ENCODE measurements at regions not wholly inside any gene's neighbourhood (a gene's known extent, or its start where the extent isn't known, plus 50 kb on each side); places are given as distances from the start of the nearest gene placed in this dataset.

DNA sequence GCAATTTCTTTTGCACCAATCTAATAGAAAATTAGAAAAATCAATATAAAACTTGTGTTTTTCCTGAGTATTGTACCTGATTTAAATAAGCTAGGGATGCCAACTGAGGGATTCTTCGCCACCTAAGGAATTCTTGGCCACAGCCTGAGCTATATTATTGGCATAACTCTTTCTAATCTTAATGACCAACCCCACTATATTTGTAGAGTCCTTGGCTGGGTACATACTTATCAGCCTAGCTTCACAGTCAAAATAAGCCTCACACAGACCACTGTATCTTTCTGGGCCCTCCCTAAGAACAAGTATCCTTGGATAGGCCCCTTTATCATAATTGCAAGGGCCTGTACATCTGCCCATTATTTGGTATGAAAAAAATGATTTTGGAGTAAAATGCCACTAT lies 247.1 kb downstream of the DUSP6 start:
- Histone ChIP-seq H3K27ac (no peak overlapping the region), H3K9me3 (no peaks in the 10 kb centered on the region), H3K4me3 (no peak overlapping the region), H3K27me3 (replicated peaks; ENCODE audit: insufficient read depth) (no peaks in the 10 kb centered on the region), H3K4me1 (ENCODE audit: control insufficient read depth in 1 of 2, low read depth in 2 of 2) (no peaks in the 10 kb centered on the region), H3K36me3 (no peaks in the 10 kb centered on the region)
- ATAC-seq (ENCODE audit: insufficient number of reproducible peaks, low FRiP score, low read depth) (no peak), DNase-seq (ENCODE audit: low spot score) (no peak)
- TF ChIP-seq, protein P1, sequence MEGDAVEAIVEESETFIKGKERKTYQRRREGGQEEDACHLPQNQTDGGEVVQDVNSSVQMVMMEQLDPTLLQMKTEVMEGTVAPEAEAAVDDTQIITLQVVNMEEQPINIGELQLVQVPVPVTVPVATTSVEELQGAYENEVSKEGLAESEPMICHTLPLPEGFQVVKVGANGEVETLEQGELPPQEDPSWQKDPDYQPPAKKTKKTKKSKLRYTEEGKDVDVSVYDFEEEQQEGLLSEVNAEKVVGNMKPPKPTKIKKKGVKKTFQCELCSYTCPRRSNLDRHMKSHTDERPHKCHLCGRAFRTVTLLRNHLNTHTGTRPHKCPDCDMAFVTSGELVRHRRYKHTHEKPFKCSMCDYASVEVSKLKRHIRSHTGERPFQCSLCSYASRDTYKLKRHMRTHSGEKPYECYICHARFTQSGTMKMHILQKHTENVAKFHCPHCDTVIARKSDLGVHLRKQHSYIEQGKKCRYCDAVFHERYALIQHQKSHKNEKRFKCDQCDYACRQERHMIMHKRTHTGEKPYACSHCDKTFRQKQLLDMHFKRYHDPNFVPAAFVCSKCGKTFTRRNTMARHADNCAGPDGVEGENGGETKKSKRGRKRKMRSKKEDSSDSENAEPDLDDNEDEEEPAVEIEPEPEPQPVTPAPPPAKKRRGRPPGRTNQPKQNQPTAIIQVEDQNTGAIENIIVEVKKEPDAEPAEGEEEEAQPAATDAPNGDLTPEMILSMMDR (IDR thresholded peaks at IDR 0.05) = no peak

- Histone ChIP-seq H3K4me1 (ENCODE audit: control insufficient read depth in 1 of 2, low read depth in 2 of 2) (no peaks in the 10 kb centered on the region), H3K27ac (no peak overlapping the region), H3K27me3 (replicated peaks; ENCODE audit: insufficient read depth) (no peaks in the 10 kb centered on the region), H3K36me3 (no peaks in the 10 kb centered on the region), H3K9me3 (no peaks in the 10 kb centered on the region), H3K4me3 (no peak overlapping the region)
- DNase-seq (ENCODE audit: low spot score) = no peak
- no peak for ATAC-seq (ENCODE audit: insufficient number of reproducible peaks, low FRiP score, low read depth)
- TF ChIP-seq, protein P1 (IDR thresholded peaks at IDR 0.05) = no peak
Measured at GRCh38 chr12:89103831-89104230, 248.5 kb downstream of the DUSP6 start.

GRCh38 chr12:89101440-89101839 lies 250.9 kb downstream of the DUSP6 start:
- TF ChIP-seq, protein P1 (IDR thresholded peaks at IDR 0.05) = no peak
- no peaks in the 10 kb centered on the region for H3K9me3 ChIP-seq

DNA sequence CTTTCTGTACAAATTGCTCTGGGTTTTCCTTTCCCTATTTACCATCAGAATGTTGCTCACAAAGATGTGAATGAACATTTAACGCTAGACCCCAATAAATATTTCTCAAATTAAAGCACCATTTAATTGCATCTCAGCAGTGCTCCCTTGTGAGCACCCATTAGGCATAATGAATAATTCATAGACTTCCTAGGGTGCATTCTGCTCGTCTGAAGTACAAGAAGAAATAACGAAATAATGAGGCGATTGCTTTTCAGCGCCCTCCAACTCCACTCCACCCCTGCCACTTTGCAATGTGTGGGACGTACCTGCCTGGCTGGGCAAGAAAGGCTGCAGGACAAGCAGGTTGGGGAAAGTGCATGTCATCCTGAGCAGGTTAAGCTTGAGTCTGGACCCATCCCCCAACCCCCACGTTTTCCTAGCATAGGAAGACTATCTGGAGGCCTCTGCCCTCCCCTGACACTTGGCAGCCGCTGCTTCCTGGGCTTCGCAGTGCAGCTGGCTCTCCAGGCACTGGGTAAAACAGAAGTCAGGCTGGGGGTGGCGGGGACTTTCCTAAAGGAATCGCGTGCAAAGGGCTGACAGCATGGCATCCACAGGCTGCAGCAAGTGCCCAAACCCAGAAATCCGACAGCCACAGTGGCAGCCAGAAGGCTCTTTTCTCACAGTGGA lies 253.7 kb downstream of the DUSP6 start:
- Histone ChIP-seq H3K9me3 (no peaks in the 10 kb centered on the region), H3K36me3 (no peaks in the 10 kb centered on the region), H3K27ac (no peak overlapping the region), H3K4me3 (no peak overlapping the region), H3K27me3 (replicated peaks; ENCODE audit: insufficient read depth) (no peaks in the 10 kb centered on the region), H3K4me1 (ENCODE audit: control insufficient read depth in 1 of 2, low read depth in 2 of 2) (no peaks in the 10 kb centered on the region)
- DNase-seq (ENCODE audit: low spot score) (no peak), ATAC-seq (ENCODE audit: insufficient number of reproducible peaks, low FRiP score, low read depth) (no peak)
- TF ChIP-seq, protein P1 (IDR thresholded peaks at IDR 0.05) = no peak

More at GRCh38 chr12:89101440-89101839, 250.9 kb downstream of the DUSP6 start:
- DNase-seq (ENCODE audit: low spot score) (no peak), ATAC-seq (ENCODE audit: insufficient number of reproducible peaks, low FRiP score, low read depth) (no peak)
- Histone ChIP-seq H3K27me3 (replicated peaks; ENCODE audit: insufficient read depth) (no peaks in the 10 kb centered on the region), H3K4me1 (ENCODE audit: control insufficient read depth in 1 of 2, low read depth in 2 of 2) (no peaks in the 10 kb centered on the region), H3K27ac (no peak overlapping the region), H3K4me3 (no peak overlapping the region), H3K36me3 (no peaks in the 10 kb centered on the region)

- no peaks in the 10 kb centered on the region for H3K36me3 ChIP-seq
- no peaks in the 10 kb centered on the region for H3K27me3 ChIP-seq (replicated peaks; ENCODE audit: insufficient read depth)
- ATAC-seq (ENCODE audit: insufficient number of reproducible peaks, low FRiP score, low read depth) = no peak
- no peaks in the 10 kb centered on the region for H3K9me3 ChIP-seq
- TF ChIP-seq, protein P1 (IDR thresholded peaks at IDR 0.05) = no peak
- no peak overlapping the region for H3K4me3 ChIP-seq
- no peak overlapping the region for H3K27ac ChIP-seq
- no peak for DNase-seq (ENCODE audit: low spot score)
- no peaks in the 10 kb centered on the region for H3K4me1 ChIP-seq (ENCODE audit: control insufficient read depth in 1 of 2, low read depth in 2 of 2)
Measured at GRCh38 chr12:89092297-89092696, 260.0 kb downstream of the DUSP6 start.

All from thoracic aorta (tissue), 2 donors.